T-helper 2 cell (primary cell): ENCODE measurements at regions not wholly inside any gene's neighbourhood (a gene's known extent, or its start where the extent isn't known, plus 50 kb on each side); places are given as distances from the start of the nearest gene placed in this dataset.
"Not testable (repeated sequence)": the region's sequence is repeated elsewhere in the genome, so short reads cannot be mapped to it uniquely, and the experiment has no call there.

Experiments
- DNase-seq, 5 experiments: peaks; one replicate each; pipeline versions ENCODE4 v3.0.0 to v3.0.0-alpha.2; 2012 to 2022

DNA sequence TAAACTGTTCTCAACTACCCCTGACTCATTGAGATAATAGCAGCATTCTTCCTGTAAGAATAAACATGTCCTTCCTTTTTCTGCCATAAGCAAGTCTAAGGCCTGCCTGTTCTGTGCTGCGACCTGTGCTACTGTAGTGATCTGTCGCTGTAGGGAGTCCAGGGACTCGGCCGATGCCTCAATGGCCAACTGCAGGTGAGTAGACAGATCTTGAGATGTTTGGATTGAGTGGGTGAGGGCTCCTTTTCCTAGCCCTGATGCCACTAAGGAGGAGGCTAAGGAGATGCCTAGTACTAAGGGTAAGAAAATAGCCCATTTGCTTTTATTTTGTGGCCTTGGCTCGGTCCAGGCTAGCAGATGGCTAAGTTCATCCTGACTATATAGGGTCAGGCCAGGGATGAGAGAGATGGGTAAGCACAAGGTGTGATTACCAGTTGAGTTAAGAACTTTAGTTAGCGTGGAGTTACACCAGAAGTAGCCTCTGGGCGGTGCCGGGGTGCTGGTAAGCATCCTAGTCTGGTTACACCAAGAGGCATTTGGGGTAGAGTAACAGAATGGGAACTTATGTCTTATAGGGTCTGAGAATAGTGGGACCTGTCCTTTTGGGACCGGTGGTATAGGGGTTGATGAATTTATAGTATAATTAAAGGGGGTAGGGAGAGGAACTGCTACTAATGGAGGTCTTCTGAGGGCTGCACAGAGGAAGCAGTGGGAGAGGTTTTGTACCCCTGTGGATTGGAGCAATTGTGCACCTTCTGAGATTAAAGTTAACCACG is 642.4 kb upstream of the DPP6 start:
- not testable (repeated sequence) for DNase-seq

GRCh38 chr7:153410997-153411642 is 641.1 kb upstream of the DPP6 start:
- not testable (repeated sequence) for DNase-seq

- not testable (repeated sequence) for DNase-seq
Measured at GRCh38 chr7:153412114-153412823, 639.9 kb upstream of the DPP6 start.

GRCh38 chr7:153412824-153413198 is 639.4 kb upstream of the DPP6 start:
- not testable (repeated sequence) for DNase-seq

DNA sequence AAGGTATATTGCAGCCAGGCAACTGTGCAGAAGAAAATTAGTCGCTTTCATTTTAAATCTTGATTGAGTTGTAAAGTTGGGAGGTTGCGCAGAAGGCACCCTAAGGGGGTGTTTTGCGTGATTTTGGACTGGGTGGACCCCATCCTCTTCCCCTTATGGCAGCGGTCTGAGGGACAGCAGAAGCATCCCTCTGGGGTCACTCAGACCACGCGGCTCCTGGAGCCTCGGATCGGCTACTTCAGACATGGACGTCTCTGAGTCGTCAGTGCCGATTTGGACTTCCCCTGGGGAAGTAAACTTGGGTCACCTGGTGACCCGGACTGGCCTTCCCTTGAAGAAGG is 639.0 kb upstream of the DPP6 start:
- no peak for DNase-seq

DNA sequence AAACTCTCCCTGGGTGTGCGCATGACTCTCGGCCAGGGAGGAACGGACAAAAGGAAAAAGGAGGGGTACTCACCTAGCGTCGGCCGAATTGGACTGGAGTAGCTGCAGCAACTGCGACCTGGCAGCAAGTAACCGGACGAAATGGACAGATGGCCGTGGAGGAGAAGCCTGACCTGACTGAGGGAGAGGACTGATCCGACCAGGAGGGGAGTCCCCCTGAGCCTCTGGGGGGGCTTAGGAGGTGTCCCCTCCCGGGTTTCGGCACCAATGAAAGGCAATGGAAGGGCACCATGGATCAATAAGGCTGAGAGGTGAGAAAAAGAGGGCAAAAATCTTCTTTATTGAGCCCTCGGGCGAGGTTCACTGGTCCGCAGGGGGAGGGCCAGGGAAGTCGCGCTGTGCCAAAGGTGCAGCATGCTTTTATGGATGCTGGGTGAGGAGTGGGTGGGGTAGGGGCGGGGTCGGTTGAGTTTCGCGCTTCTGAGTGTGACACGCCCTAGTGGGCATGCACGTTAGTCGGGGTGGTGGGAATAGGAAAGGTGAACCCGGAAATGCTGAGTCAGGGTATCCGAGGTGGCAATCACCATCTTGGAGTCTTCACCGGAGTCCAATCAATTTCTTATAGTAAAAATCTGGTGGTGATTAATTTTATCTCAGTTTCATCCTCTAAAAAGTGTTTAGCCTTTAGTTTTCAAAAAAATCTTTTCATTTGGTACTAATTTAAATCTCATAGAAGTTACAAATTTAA is 638.5 kb upstream of the DPP6 start:
- DNase-seq, result no peak

GRCh38 chr7:153414288-153414629 is 637.9 kb upstream of the DPP6 start:
- DNase-seq, result no peak

DNA sequence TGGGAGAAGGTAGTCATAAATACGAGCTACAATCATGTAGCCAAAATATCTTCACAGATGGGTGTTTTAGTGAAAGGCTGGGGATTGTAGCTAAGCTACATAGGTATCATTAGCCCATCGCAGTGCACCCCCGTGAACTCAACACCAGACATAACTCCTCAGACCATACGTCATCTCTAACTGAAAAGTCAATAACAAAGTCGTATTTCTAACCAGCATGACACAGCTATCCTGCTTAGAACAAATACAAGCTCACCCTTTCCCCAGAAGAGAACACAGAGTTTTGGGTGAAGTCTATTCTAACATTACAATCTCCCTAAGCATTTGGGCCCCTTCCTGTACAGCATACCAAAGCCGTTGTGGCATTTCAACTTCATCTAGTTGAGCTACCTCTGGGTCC is 636.6 kb upstream of the DPP6 start:
- DNase-seq, result no peak

DNA sequence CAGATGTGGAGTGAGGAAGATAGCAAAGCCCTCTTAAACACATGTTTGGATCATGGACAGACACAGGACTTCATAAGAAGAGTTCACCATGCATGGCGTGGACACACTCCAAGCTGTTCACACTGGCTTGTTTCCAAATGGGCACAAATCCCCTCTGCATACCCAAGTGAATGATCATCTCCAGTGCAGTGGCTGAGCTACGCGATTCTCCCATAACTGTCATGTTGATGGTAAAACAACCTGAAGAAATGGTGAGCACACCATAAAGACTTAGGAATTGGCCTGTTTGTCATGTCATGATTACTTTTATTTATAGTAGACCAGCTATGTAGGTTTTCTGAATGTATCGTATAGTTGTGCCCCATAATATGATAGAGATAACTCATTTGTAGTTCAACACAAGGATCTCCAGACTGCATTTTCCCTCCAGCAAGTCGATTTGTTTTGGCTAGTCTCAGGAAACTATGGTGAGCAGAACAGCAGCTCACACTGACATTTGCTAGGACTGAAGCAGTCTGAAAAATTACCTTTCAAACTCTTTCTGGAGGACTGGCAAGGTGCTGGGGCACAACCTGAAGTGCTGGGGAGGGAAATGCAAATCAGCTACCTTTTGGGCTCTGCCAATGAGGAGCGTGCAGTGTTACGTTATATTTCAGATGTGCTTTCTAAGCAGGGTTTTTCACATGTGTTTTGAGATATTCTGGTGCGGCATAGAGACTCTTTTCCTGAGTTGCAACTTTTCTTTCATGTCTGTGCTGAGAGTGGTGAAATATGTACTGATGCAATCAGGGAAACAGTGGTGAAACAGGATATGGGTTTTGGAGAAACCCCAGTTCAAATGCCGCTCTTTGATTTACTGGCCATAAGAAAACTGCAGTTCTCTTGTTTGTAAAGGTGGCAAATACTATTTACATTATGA is 629.6 kb upstream of the DPP6 start:
- DNase-seq, result no peak

GRCh38 chr7:153423210-153423590 is 629.0 kb upstream of the DPP6 start:
- no peak for DNase-seq

DNA sequence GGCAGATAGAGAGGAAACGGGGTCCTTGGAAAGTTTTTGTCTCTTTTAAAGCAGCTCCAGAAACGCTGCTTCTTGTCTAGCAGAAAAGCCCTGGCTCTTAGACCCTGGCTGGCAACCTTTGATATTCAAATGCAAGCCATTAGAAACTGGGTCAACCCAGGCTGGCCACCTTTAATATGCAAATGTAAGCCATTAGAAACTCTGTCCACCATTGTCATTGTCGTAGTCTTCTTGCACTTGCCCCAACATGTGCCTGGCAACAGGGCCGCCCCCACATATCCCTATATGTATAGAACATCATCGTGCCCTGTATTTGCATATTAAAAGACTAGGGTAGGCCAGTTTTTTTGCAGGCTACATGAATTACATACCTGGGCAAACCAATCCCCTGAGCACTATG is 621.3 kb upstream of the DPP6 start:
- no peak for DNase-seq

- DNase-seq, result no peak
Measured at GRCh38 chr7:153432063-153432462, 620.1 kb upstream of the DPP6 start.

GRCh38 chr7:153433223-153433622 is 619.0 kb upstream of the DPP6 start:
- no peak for DNase-seq

DNA sequence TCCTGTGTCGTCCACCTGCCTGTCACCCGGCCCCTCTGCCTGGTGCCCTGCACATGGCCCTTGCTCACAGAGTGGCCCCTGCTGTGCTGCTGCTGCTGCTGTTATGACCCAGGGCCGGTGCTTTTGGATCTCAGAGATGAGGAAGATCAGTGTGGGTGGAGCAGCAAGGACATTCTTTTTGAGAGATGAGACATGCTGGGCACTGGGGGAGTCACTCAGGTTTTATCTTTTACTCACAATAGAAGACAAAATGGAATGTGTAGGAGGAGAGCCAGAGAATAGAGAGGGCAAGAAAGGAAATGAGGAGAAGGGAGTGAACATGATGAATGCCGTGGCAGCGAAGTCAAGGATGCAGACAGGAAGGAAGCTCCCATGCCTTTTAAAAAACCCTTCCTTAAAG is 611.5 kb upstream of the DPP6 start:
- no peak for DNase-seq

GRCh38 chr7:153443032-153443701 is 609.0 kb upstream of the DPP6 start:
- DNase-seq, result no peak

DNA sequence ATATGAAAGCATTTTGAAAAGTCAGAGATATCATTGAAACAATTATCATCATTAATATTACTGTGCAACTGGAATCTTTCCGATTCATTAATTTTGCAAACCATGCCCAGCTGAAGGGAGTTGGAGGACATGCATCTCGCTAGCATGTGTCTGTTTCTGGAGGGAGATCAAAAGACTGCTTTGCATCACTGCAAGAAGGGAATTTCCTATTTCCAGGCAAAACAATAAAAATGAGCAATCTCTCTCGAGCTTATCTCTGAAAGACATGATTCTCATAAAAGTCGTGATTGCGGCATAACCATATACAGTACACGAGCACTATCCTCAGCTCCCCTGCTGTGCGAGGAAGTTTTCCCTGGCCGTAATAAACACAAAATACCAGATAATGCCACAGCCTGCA is 607.6 kb upstream of the DPP6 start:
- DNase-seq, result no peak

- DNase-seq, result no peak
Measured at GRCh38 chr7:153445641-153446040, 606.6 kb upstream of the DPP6 start.

- no peak for DNase-seq
Measured at GRCh38 chr7:153446490-153446889, 605.7 kb upstream of the DPP6 start.

GRCh38 chr7:153447011-153447410 is 605.2 kb upstream of the DPP6 start:
- DNase-seq, result no peak

GRCh38 chr7:153452661-153453060 is 599.5 kb upstream of the DPP6 start:
- no peak for DNase-seq

DNA sequence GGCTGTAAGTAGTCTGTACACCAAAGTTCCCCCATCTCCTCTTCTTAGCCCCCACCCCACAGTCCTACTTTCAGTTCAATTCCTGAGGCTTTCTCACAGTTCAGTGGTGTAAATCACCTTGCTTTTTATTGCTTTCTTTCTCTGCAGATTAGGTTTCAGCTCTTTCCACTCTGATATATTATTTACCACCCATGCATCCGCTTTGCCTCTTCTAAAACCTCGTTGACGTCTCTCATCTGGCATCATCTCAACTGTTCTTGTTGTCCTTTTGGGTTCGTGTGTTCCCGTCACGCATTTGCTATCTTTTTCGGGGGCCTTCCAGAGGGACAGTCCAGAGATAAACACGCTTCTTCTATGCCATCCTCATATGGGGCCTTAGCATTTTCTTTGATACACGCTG is 597.9 kb upstream of the DPP6 start:
- DNase-seq, result no peak

- no peak for DNase-seq
Measured at GRCh38 chr7:153457746-153458145, 594.5 kb upstream of the DPP6 start.
